ENCODE measurements at regions not wholly inside any gene's neighbourhood (a gene's known extent, or its start where the extent isn't known, plus 50 kb on each side); places are given as distances from the start of the nearest gene placed in this dataset.

DNA sequence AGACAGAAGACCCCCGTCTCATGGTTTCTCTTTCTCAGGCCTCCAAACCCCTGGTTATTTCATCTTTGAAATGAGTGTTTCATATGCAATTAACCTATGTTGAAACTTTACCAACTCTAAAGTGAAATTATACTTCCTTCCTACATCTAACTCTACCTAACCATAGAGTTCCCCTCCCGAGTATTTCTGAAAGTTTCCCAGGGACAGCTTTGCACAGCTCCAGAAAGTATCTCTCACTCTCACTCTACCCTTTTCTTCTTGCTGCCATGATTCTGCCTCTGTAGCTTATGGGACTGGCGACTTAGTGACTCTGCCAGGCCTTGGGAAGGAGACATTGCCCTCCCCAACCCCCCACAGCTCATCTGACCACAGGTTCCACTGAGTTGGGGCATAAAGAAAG is 107.9 kb downstream of the B3GNT2 start:
- TF ChIP-seq, protein P1, sequence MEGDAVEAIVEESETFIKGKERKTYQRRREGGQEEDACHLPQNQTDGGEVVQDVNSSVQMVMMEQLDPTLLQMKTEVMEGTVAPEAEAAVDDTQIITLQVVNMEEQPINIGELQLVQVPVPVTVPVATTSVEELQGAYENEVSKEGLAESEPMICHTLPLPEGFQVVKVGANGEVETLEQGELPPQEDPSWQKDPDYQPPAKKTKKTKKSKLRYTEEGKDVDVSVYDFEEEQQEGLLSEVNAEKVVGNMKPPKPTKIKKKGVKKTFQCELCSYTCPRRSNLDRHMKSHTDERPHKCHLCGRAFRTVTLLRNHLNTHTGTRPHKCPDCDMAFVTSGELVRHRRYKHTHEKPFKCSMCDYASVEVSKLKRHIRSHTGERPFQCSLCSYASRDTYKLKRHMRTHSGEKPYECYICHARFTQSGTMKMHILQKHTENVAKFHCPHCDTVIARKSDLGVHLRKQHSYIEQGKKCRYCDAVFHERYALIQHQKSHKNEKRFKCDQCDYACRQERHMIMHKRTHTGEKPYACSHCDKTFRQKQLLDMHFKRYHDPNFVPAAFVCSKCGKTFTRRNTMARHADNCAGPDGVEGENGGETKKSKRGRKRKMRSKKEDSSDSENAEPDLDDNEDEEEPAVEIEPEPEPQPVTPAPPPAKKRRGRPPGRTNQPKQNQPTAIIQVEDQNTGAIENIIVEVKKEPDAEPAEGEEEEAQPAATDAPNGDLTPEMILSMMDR (IDR thresholded peaks at IDR 0.05; ENCODE audit: poor library complexity, severe bottlenecking) = no peak
- TF ChIP-seq EZH2 (IDR thresholded peaks at IDR 0.05; ENCODE audit: borderline replicate concordance, insufficient read depth, low read length, poor library complexity, severe bottlenecking) (no peak), TAF1 (IDR thresholded peaks at IDR 0.05; ENCODE audit: low read depth) (no peak), SMC3 (conservative IDR thresholded peaks at IDR 0.05; ENCODE audit: poor library complexity) (no peak), EP300 (conservative IDR thresholded peaks at IDR 0.05; ENCODE audit: poor library complexity, severe bottlenecking) (no peak), RAD21 (conservative IDR thresholded peaks at IDR 0.05) (no peak), POLR2AphosphoS5 (IDR thresholded peaks at IDR 0.05) (no peak)
- TF ChIP-seq, protein P2, sequence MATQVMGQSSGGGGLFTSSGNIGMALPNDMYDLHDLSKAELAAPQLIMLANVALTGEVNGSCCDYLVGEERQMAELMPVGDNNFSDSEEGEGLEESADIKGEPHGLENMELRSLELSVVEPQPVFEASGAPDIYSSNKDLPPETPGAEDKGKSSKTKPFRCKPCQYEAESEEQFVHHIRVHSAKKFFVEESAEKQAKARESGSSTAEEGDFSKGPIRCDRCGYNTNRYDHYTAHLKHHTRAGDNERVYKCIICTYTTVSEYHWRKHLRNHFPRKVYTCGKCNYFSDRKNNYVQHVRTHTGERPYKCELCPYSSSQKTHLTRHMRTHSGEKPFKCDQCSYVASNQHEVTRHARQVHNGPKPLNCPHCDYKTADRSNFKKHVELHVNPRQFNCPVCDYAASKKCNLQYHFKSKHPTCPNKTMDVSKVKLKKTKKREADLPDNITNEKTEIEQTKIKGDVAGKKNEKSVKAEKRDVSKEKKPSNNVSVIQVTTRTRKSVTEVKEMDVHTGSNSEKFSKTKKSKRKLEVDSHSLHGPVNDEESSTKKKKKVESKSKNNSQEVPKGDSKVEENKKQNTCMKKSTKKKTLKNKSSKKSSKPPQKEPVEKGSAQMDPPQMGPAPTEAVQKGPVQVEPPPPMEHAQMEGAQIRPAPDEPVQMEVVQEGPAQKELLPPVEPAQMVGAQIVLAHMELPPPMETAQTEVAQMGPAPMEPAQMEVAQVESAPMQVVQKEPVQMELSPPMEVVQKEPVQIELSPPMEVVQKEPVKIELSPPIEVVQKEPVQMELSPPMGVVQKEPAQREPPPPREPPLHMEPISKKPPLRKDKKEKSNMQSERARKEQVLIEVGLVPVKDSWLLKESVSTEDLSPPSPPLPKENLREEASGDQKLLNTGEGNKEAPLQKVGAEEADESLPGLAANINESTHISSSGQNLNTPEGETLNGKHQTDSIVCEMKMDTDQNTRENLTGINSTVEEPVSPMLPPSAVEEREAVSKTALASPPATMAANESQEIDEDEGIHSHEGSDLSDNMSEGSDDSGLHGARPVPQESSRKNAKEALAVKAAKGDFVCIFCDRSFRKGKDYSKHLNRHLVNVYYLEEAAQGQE (IDR thresholded peaks at IDR 0.05; ENCODE audit: borderline replicate concordance) = no peak
